HFFc6 (cell line): ENCODE measurements at regions not wholly inside any gene's neighbourhood (a gene's known extent, or its start where the extent isn't known, plus 50 kb on each side); places are given as distances from the start of the nearest gene placed in this dataset.

Experiments
- DNase-seq: peaks from one replicate; pipeline ENCODE4 v3.0.0-alpha.2; 2018
- H3K27ac Mint-ChIP-seq: 2 replicates; pipeline ENCODE4 v1.8.0; 2020; ENCODE audit warnings: mild to moderate bottlenecking, mixed read lengths
- H3K27me3 Mint-ChIP-seq: 2 replicates; pipeline ENCODE4 v1.8.0; 2021; ENCODE audit warnings: mild to moderate bottlenecking, moderate library complexity, mixed read lengths; ENCODE audit not compliant: insufficient read depth
- H3K36me3 Mint-ChIP-seq: 2 replicates; pipeline ENCODE4 v1.8.0; 2021; ENCODE audit warnings: low read depth, mixed read lengths
- H3K4me1 Mint-ChIP-seq: 2 replicates; pipeline ENCODE4 v1.8.0; 2020; ENCODE audit warnings: low read depth, mixed read lengths
- H3K4me3 Mint-ChIP-seq: 2 replicates; pipeline ENCODE4 v1.8.0; 2020; ENCODE audit warnings: mild to moderate bottlenecking, moderate library complexity, mixed read lengths
- H3K9me3 Mint-ChIP-seq: 2 replicates; pipeline ENCODE4 v1.8.0; 2020; ENCODE audit warnings: mild to moderate bottlenecking, mixed read lengths
- TF ChIP-seq, protein P1 (sequence below): fragments of 200-600 bp; sonication (generic); IDR thresholded peaks from 2 replicates; pipeline ENCODE4 v1.5.0; 2021; ENCODE audit warnings: antibody characterized with exemption, mild to moderate bottlenecking

DNA sequence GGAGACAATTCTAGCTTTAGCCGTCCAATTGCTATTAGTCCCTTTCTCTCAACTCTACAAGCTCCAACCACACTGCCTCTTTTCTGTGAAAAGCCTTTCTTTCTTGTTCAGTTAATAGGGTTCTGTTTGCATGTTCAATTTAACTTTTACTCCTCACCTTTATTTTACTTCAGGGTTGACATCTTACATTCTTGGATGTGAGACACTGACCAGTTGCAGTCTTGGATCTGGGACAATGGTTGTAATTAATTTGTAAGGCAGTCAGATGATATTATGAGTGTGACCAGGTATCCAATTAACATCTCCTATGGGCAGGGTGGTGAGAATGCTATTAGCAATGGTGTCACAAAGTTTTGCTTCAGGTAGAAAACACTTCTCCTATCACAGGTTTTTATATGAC lies 774.5 kb downstream of the TLR4 start:
- H3K36me3 Mint-ChIP-seq: no peaks in the 10 kb centered on the region
- H3K4me1 Mint-ChIP-seq: no peaks in the 10 kb centered on the region
- no peak overlapping the region for H3K27ac Mint-ChIP-seq
- no peaks in the 10 kb centered on the region; the same call in 1 of the 2 replicates for H3K27me3 Mint-ChIP-seq
- TF ChIP-seq, protein P1, sequence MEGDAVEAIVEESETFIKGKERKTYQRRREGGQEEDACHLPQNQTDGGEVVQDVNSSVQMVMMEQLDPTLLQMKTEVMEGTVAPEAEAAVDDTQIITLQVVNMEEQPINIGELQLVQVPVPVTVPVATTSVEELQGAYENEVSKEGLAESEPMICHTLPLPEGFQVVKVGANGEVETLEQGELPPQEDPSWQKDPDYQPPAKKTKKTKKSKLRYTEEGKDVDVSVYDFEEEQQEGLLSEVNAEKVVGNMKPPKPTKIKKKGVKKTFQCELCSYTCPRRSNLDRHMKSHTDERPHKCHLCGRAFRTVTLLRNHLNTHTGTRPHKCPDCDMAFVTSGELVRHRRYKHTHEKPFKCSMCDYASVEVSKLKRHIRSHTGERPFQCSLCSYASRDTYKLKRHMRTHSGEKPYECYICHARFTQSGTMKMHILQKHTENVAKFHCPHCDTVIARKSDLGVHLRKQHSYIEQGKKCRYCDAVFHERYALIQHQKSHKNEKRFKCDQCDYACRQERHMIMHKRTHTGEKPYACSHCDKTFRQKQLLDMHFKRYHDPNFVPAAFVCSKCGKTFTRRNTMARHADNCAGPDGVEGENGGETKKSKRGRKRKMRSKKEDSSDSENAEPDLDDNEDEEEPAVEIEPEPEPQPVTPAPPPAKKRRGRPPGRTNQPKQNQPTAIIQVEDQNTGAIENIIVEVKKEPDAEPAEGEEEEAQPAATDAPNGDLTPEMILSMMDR: no peak
- H3K9me3 Mint-ChIP-seq: peaks cover 31% of the 10 kb centered on the region
- no peak for DNase-seq
- no peak overlapping the region for H3K4me3 Mint-ChIP-seq

DNA sequence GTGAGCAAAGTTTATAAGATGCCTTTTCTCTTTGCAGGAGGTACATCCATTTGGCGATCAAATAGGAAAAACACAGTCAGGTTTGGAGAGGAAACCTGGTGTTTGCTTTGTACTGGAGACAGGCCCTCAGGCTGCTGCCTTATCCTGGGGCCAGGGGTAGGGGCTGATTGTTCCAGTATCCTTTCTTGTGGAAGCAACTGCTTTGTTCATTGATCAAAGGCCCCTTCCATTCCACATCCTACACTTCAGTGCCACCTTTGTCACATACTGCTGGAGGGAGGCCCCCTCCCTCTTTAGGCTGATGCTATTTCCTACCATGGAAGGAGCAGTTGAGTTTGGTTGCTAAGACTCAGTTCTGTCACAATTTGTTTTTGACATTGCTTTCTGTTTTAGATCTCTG lies 778.1 kb downstream of the TLR4 start:
- TF ChIP-seq, protein P1: no peak
- H3K9me3 Mint-ChIP-seq: peaks cover 22% of the 10 kb centered on the region
- DNase-seq: no peak
- H3K4me1 Mint-ChIP-seq: no peaks in the 10 kb centered on the region
- no peak overlapping the region for H3K4me3 Mint-ChIP-seq
- H3K27me3 Mint-ChIP-seq: no peaks in the 10 kb centered on the region; the same call in 1 of the 2 replicates
- no peaks in the 10 kb centered on the region for H3K36me3 Mint-ChIP-seq
- H3K27ac Mint-ChIP-seq: no peak overlapping the region

GRCh38 chr9:118483677-118484076 lies 779.5 kb downstream of the TLR4 start:
- Mint-ChIP-seq H3K36me3 (no peaks in the 10 kb centered on the region), H3K27ac (no peak overlapping the region), H3K9me3 (peaks cover 23% of the 10 kb centered on the region), H3K4me3 (no peak overlapping the region), H3K27me3 (no peaks in the 10 kb centered on the region; the same call in 1 of the 2 replicates), H3K4me1 (no peaks in the 10 kb centered on the region)
- no peak for DNase-seq
- TF ChIP-seq, protein P1: no peak

- no peak for DNase-seq
- peaks cover 42% of the 10 kb centered on the region for H3K9me3 Mint-ChIP-seq
- H3K4me3 Mint-ChIP-seq: no peak overlapping the region
- TF ChIP-seq, protein P1: no peak
- H3K4me1 Mint-ChIP-seq: no peaks in the 10 kb centered on the region
- no peak overlapping the region for H3K27ac Mint-ChIP-seq
- H3K27me3 Mint-ChIP-seq: no peaks in the 10 kb centered on the region; the same call in 1 of the 2 replicates
- peaks cover 7% of the 10 kb centered on the region; the same call in 1 of the 2 replicates for H3K36me3 Mint-ChIP-seq
Observed at GRCh38 chr9:118503236-118503635, 799.0 kb downstream of the TLR4 start.

- Mint-ChIP-seq H3K27me3 (no peaks in the 10 kb centered on the region; the same call in 1 of the 2 replicates), H3K36me3 (peaks cover 2% of the 10 kb centered on the region; the same call in 1 of the 2 replicates), H3K4me3 (no peak overlapping the region), H3K4me1 (no peaks in the 10 kb centered on the region), H3K9me3 (peaks cover 18% of the 10 kb centered on the region), H3K27ac (no peak overlapping the region)
- TF ChIP-seq, protein P1: no peak
- no peak for DNase-seq
Observed at GRCh38 chr9:118510711-118511110, 806.5 kb downstream of the TLR4 start.

DNA sequence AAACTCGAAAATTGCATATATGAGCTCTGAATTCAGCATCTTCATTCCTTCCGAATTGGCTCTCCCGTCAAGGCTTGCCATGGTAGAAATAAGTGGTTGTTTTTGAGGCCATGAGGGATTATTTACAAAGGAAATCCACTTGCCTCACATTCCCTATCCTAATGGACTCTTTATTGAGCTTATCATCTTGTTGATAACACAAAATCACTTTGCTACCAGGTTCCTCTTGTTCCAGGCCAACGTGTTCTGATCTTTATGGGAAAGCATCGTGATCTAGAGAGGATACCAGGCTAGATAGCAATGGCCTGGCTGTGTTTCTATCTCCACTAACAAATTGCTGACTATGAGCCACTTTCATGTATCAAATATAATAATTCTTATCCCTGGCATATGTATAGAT lies 811.7 kb downstream of the TLR4 start:
- no peaks in the 10 kb centered on the region; the same call in 1 of the 2 replicates for H3K9me3 Mint-ChIP-seq
- no peaks in the 10 kb centered on the region for H3K27me3 Mint-ChIP-seq
- H3K36me3 Mint-ChIP-seq: no peaks in the 10 kb centered on the region
- TF ChIP-seq, protein P1: no peak
- no peaks in the 10 kb centered on the region for H3K4me1 Mint-ChIP-seq
- H3K4me3 Mint-ChIP-seq: no peak overlapping the region
- DNase-seq: no peak
- no peak overlapping the region for H3K27ac Mint-ChIP-seq
